PC-9 (cell line): ENCODE measurements at regions not wholly inside any gene's neighbourhood (a gene's known extent, or its start where the extent isn't known, plus 50 kb on each side); places are given as distances from the start of the nearest gene placed in this dataset.

ENCODE experiments used
- BruUV-seq: library from RNA; stranded (reverse); fragments of 400-500 nt; replicated peaks from 2 replicates; lab custom pipeline; 2021; lab: Mats Ljungman, UMichigan
- CTCF ChIA-PET: fragments of 300-600 bp; sonication (Branson Sonifier 250); formaldehyde crosslinking; loops from one replicate; lab custom pipeline; 2022; ENCODE audit warnings: antibody characterized with exemption; lab: Charles Lee
- POLR2A ChIA-PET: fragments of 300-600 bp; sonication (Branson Sonifier 250); formaldehyde crosslinking; loops from one replicate; lab custom pipeline; 2022; ENCODE audit warnings: antibody characterized with exemption; ENCODE audit not compliant: unreplicated experiment; lab: Charles Lee
- DNase-seq, 2 experiments: peaks; one replicate each; pipeline versions ENCODE4 v3.0.0 to v3.0.0-alpha.2; 2015 to 2022; ENCODE audit warnings: mixed read lengths in 1 of 2
- H2AFZ ChIP-seq: fragments of 200-600 bp; sonication (generic); 2 replicates; pipeline ENCODE4 v1.8.1; 2017; ENCODE audit warnings: antibody characterized with exemption
- H3F3A ChIP-seq: fragments of 200-600 bp; sonication (generic); 2 replicates; pipeline ENCODE4 v1.8.1; 2017; ENCODE audit warnings: antibody characterized with exemption, mild to moderate bottlenecking, low read depth; ENCODE audit not compliant: insufficient read depth
- H3K27ac ChIP-seq: fragments of 200-600 bp; sonication (generic); 2 replicates; pipeline ENCODE4 v1.6.1; 2016; ENCODE audit warnings: mixed run types
- H3K27me3 ChIP-seq: fragments of 200-600 bp; sonication (generic); 2 replicates; pipeline ENCODE4 v1.6.1; 2016; ENCODE audit warnings: low read depth, mixed run types; ENCODE audit not compliant: insufficient read depth
- H3K36me3 ChIP-seq: fragments of 200-600 bp; sonication (generic); 2 replicates; pipeline ENCODE4 v1.6.1; 2016; ENCODE audit warnings: low read depth, mixed run types
- H3K4me1 ChIP-seq: fragments of 200-600 bp; sonication (generic); replicated peaks from 2 replicates; pipeline ENCODE4 v1.6.1; 2016; ENCODE audit warnings: mixed run types; ENCODE audit not compliant: insufficient read depth
- H3K4me2 ChIP-seq: fragments of 200-600 bp; sonication (generic); 2 replicates; pipeline ENCODE4 v1.6.1; 2017; ENCODE audit warnings: mixed run types
- H3K4me3 ChIP-seq: fragments of 200-600 bp; sonication (generic); 2 replicates; pipeline ENCODE4 v1.6.1; 2016; ENCODE audit warnings: mixed run types
- H3K79me2 ChIP-seq: fragments of 200-600 bp; sonication (generic); 2 replicates; pipeline ENCODE4 v1.6.1; 2017; ENCODE audit warnings: low read depth, mixed run types
- H3K9me2 ChIP-seq: fragments of 200-600 bp; sonication (generic); 2 replicates; pipeline ENCODE4 v1.8.1; 2017; ENCODE audit warnings: mild to moderate bottlenecking; ENCODE audit not compliant: insufficient read depth
- H3K9me3 ChIP-seq: fragments of 200-600 bp; sonication (generic); 2 replicates; pipeline ENCODE4 v1.8.1; 2016; ENCODE audit warnings: low read depth; ENCODE audit not compliant: insufficient read depth
- H4K20me1 ChIP-seq: fragments of 200-600 bp; sonication (generic); 2 replicates; pipeline ENCODE4 v1.8.1; 2017; ENCODE audit not compliant: insufficient read depth
- CTCF ChIP-seq: fragments of 200-600 bp; sonication (generic); conservative IDR thresholded peaks from 2 replicates; pipeline ENCODE4 v1.6.1; 2017; ENCODE audit warnings: mixed run types, antibody characterized with exemption, mild to moderate bottlenecking, moderate library complexity
- EZH2 ChIP-seq: fragments of 200-600 bp; sonication (generic); IDR thresholded peaks from 2 replicates; pipeline ENCODE4 v1.8.0; 2017; ENCODE audit warnings: antibody characterized with exemption, low read depth
- intact Hi-C: fragments of 100-400 bp; cut with micrococcal nuclease; formaldehyde crosslinking; loops from one replicate; pipeline ENCODE4 v1.10.0; 2022; ENCODE audit not compliant: unreplicated experiment

- Histone ChIP-seq H3K9me2 (no peaks in the 10 kb centered on the region), H4K20me1 (no peaks in the 10 kb centered on the region), H3K9me3 (no peaks in the 10 kb centered on the region), H3K4me1 (no peaks in the 10 kb centered on the region), H3K27me3 (no peaks in the 10 kb centered on the region), H3K79me2 (no peaks in the 10 kb centered on the region), H3K27ac (no peak overlapping the region), H3K4me3 (no peak overlapping the region), H2AFZ (no peak overlapping the region), H3K36me3 (no peaks in the 10 kb centered on the region), H3K4me2 (no peak overlapping the region), H3F3A (no peaks in the 10 kb centered on the region)
- POLR2A ChIA-PET, result interaction anchor here (0.6 kb wide), 1 partner anchor 136 kb away, joined by 3 read pairs; no protein-coding TSS in a partner anchor
- BruUV-seq, result no TSS peak
- DNase-seq, result no peak
- CTCF ChIA-PET, result no interaction called here
- intact Hi-C loops, result loop anchor here (10.0 kb wide), 1 partner anchor 1046 kb away; no protein-coding TSS in a partner anchor
- TF ChIP-seq EZH2 (no peak), CTCF (no peak)
Observed at GRCh38 chr7:16060502-16060901, 360.8 kb downstream of the CRPPA start.

- no peaks in the 10 kb centered on the region; the same call in 1 of the 2 replicates for H3K9me2 ChIP-seq
- ChIA-PET POLR2A (no interaction called here), CTCF (no interaction called here)
- DNase-seq, result no peak
- H3F3A ChIP-seq, result no peaks in the 10 kb centered on the region
- no peaks in the 10 kb centered on the region for H3K4me1 ChIP-seq
- H2AFZ ChIP-seq, result no peak overlapping the region
- no peaks in the 10 kb centered on the region for H3K36me3 ChIP-seq
- no peaks in the 10 kb centered on the region for H3K27me3 ChIP-seq
- no peaks in the 10 kb centered on the region for H3K9me3 ChIP-seq
- no peaks in the 10 kb centered on the region for H3K79me2 ChIP-seq
- no peak overlapping the region for H3K27ac ChIP-seq
- no TSS peak for BruUV-seq
- no peak overlapping the region for H3K4me3 ChIP-seq
- no peaks in the 10 kb centered on the region for H4K20me1 ChIP-seq
- TF ChIP-seq EZH2 (no peak), CTCF (no peak)
- intact Hi-C loops, result no loop called here
- no peak overlapping the region for H3K4me2 ChIP-seq
Observed at GRCh38 chr7:16055263-16055976, 365.9 kb downstream of the CRPPA start.

- H2AFZ ChIP-seq, result no peak overlapping the region
- H4K20me1 ChIP-seq, result no peaks in the 10 kb centered on the region
- H3K9me3 ChIP-seq, result no peaks in the 10 kb centered on the region
- H3K27ac ChIP-seq, result no peak overlapping the region
- no peak overlapping the region for H3K4me3 ChIP-seq
- no peaks in the 10 kb centered on the region for H3F3A ChIP-seq
- no peak for DNase-seq
- ChIA-PET POLR2A (no interaction called here), CTCF (no interaction called here)
- BruUV-seq, result no TSS peak
- H3K36me3 ChIP-seq, result no peaks in the 10 kb centered on the region
- no peak for TF ChIP-seq EZH2
- TF ChIP-seq CTCF, result no peak
- no peaks in the 10 kb centered on the region for H3K27me3 ChIP-seq
- H3K4me2 ChIP-seq, result no peak overlapping the region
- no peaks in the 10 kb centered on the region; the same call in 1 of the 2 replicates for H3K9me2 ChIP-seq
- intact Hi-C loops, result no loop called here
- H3K79me2 ChIP-seq, result no peaks in the 10 kb centered on the region
- H3K4me1 ChIP-seq, result no peaks in the 10 kb centered on the region
Observed at GRCh38 chr7:16051561-16052255, 365.2 kb upstream of the MEOX2 start.
